ENCODE measurements at regions not wholly inside any gene's neighbourhood (a gene's known extent, or its start where the extent isn't known, plus 50 kb on each side); places are given as distances from the start of the nearest gene placed in this dataset.

DNA sequence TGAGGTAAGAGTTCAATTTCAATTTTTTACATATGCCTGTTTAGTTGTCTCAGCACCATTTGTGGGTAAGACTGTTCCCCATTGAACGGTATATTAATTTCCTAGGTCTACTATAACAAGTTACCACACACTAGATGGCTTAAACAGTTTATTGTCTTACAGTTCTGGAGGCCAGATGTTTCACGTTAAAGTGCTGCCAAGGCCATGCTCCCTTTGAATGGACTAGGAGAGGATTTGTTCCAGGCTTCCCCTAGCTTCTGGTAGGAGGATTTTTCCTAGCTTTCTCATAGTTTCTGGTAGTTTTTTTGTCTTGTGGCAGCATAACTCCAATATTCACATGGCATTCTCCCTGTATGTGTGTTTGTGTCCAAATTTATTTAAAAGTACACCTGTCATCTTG, 149.3 kb upstream of the CYSLTR1 start:
- no peak for DNase-seq

- DNase-seq, result no peak
Measured at GRCh38 chrX:78456909-78457308, 129.5 kb upstream of the CYSLTR1 start.

DNA sequence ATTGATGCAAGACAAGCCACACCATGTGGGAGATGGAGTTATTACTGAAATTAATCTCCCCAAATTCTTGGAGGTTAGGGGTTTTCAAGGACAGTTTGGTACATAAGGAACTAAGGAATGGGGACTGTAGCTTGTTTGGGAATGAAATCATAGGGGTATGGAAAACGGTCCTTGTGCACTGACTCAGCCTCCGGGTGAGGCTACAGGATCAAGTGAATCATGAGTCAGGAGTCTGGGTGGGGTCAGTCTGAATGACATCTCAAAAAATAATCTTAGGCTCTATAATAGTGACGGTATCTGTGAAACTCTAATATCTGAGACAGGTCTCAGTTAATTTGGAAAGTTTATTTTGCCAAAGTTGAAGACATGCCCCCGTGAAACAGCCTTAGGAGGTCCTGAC, 128.5 kb upstream of the CYSLTR1 start:
- no peak for DNase-seq

DNA sequence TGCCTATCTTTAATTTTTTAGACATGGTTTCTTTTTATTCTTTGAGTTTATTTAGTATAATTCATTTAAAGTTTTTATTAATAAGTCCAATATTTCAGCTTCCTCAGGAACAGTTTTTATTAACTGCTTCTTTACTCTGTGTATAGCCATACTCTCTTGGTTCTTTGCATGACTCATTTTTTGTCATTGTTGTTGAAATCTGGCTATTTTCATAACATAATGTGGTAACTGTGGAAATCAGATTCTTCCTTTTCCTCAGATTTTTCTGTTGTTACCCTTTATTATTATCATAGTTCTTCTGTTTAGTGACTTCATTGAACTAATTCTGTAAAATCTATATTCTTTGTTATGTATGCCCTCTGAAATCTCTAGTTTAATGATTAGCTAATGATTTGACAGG, 124.9 kb upstream of the CYSLTR1 start:
- DNase-seq, result no peak

DNA sequence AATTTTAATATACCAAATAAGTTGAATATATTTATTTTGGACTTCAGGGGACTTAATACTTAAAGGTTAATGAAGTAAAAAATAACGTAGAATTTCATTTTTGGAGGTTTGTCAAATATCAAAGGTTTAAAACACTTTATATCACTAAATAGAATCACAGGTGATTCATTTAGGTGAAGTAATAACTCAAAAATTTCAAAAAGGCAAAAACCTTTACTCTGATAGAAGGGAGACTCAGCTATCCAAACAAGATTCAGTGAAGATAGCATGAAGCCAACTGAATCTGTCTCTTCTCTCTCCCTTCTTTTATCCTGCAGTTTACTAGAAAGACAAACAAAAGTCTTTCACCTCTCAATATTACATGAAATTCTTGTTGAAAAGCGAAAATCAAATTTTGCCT, 110.2 kb upstream of the CYSLTR1 start:
- no peak for DNase-seq

GRCh38 chrX:78429172-78429571, 101.8 kb upstream of the CYSLTR1 start:
- DNase-seq, result no peak

DNA sequence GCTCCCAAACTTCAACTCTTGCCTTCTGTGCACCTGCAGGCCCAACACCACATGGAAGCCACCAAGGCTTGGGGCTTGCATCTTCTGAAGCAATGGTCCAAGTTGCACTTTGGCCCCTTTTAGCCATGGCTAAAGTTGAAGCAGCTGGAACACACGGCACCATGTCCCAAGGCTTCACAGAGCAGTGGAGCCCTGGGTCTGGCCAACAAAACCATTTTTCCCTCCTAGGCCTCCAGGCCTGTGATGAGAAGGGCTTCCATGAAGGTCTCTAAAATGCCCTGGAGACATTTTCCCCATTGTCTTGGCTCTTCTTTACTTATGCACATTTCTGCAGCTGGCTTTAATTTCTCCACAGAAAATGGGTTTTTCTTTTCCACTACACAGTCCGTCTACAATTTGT, 61.3 kb upstream of the CYSLTR1 start:
- no peak for DNase-seq

DNA sequence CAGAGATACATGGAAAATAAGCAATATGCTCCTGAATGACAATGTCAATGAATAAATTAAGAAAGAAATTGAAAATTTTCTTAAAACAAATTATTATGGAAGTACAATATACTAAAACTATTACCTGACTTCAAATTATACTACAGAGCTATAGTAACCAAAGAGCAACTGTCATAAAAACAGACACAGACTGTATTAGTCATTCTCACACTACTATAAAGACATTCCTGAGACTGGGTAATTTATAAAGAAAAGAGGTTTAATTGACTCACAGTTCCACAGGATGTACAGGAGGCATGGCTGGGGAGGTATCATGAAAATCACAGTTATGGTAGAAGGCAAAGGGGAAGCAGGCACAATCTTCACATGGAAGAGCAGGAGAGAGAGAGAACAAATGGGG, 60.0 kb upstream of the CYSLTR1 start:
- no peak for DNase-seq

GRCh38 chrX:78384486-78384885, 57.1 kb upstream of the CYSLTR1 start:
- DNase-seq, result no peak

DNA sequence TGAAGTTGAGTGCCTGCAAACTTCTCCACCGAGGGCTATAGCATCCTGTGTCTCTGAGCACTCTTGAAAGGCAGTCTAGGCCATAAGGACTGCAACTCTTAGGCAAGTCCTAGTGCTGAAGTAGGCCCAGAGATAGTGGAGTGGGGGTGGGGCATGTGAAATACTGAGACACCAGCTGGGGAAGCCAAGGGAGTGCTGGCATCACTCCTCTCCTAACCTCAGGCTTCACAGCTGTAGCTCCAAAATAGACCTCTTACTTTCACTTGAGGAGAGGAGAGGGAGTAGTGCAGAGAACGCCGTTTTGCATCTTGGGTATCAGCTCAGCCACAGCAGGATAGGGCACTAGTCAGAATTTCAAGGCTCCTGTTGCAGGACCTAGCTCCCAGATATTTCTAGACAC, 56.2 kb upstream of the CYSLTR1 start:
- DNase-seq, result no peak

- no peak for DNase-seq
Measured at GRCh38 chrX:78378476-78379115, 51.2 kb upstream of the CYSLTR1 start.

Data from effector CD4-positive, alpha-beta T cell (primary cell).